HepG2 (cell line): ENCODE measurements at regions not wholly inside any gene's neighbourhood (a gene's known extent, or its start where the extent isn't known, plus 50 kb on each side); places are given as distances from the start of the nearest gene placed in this dataset.

Experiments
- ATAC-seq: fragments of 200-7000 bp; cut with Tn5 transposase; 3 replicates; pipeline ENCODE4 v1.9.1; 2020; ENCODE audit warnings: mild to moderate bottlenecking, moderate library complexity
- BruUV-seq: library from RNA; stranded (reverse); fragments of 400-500 nt; replicated peaks from 2 replicates; lab custom pipeline; 2021; lab: Mats Ljungman, UMichigan
- CTCF ChIA-PET: fragments of 300-600 bp; formaldehyde crosslinking; extraction: SDS; loops from one replicate; lab custom pipeline; 2021; ENCODE audit warnings: low total read pairs, inconsistent platforms, low intra/inter-chr PET ratio; lab: Yijun Ruan, JAX
- POLR2A ChIA-PET: fragments of 350-600 bp; sonication (Branson Sonifier 250); formaldehyde crosslinking; loops from one replicate; lab custom pipeline; 2020; ENCODE audit warnings: antibody characterized with exemption, inconsistent platforms; lab: Yijun Ruan, JAX
- DNase-seq: peaks from one replicate; pipeline ENCODE4 v3.0.0-alpha.2; 2015; ENCODE audit warnings: low spot score
- FAIRE-seq: peaks from 3 replicates; lab custom pipeline; 2011; peaks lifted over from hg19 to GRCh38; lab: Jason Lieb, UNC
- H2AFZ ChIP-seq: one replicate; pipeline ENCODE4 v1.6.1; 2011; ENCODE audit warnings: low read length, inconsistent platforms
- H3K27ac ChIP-seq: fragments of 300-600 bp; 3 replicates; pipeline ENCODE4 v1.8.0; 2011; ENCODE audit warnings: mixed run types, mild to moderate bottlenecking, mixed read lengths, low read length, inconsistent platforms; ENCODE audit not compliant: insufficient read depth; ENCODE audit errors: extremely low read length
- H3K27me3 ChIP-seq, 2 experiments: fragments of 200-600 bp in 1 of 2; 2 replicates in 1 of 2; 3 replicates in 1 of 2; pipeline versions ENCODE4 v1.6.0 to v1.8.0; 2011; ENCODE audit warnings: low read length in 2 of 2, mild to moderate bottlenecking in 2 of 2, moderate library complexity in 2 of 2, inconsistent platforms in 1 of 2; ENCODE audit not compliant: insufficient read depth in 2 of 2, control insufficient read depth in 1 of 2
- H3K36me3 ChIP-seq, 2 experiments: fragments of 200-600 bp in 1 of 2; replicated peaks in 1 of 2; 2 replicates in 1 of 2; 3 replicates in 1 of 2; pipeline versions ENCODE4 v1.5.1 to v1.8.0; 2011; ENCODE audit warnings: low read length in 2 of 2, inconsistent platforms in 1 of 2; ENCODE audit not compliant: insufficient read depth in 2 of 2, control insufficient read depth in 1 of 2
- H3K4me1 ChIP-seq: 2 replicates; pipeline ENCODE4 v1.5.1; 2012; ENCODE audit warnings: low read length, inconsistent platforms; ENCODE audit not compliant: insufficient read depth
- H3K4me2 ChIP-seq: 2 replicates; pipeline ENCODE4 v1.6.0; 2011; ENCODE audit warnings: low read depth, low read length, inconsistent platforms
- H3K4me3 ChIP-seq, 3 experiments: fragments of 200-600 bp in 1 of 3; sonication (generic), shearing (Covaris generic) in 1 of 3; replicated peaks in 1 of 3; 2 replicates each; pipeline ENCODE4 v1.5.1; 2011 to 2016; ENCODE audit warnings: low read length in 3 of 3, inconsistent platforms in 2 of 3, low read depth in 2 of 3, mild to moderate bottlenecking in 2 of 3, control low read depth in 1 of 3, mixed read lengths in 1 of 3; ENCODE audit not compliant: insufficient read depth in 1 of 3
- H3K79me2 ChIP-seq: one replicate; pipeline ENCODE4 v1.6.1; 2011; ENCODE audit warnings: low read length, inconsistent platforms; ENCODE audit not compliant: insufficient read depth
- H3K9ac ChIP-seq: 2 replicates; pipeline ENCODE4 v1.6.0; 2011; ENCODE audit warnings: mild to moderate bottlenecking, low read depth, low read length, inconsistent platforms; ENCODE audit not compliant: insufficient read depth
- H3K9me3 ChIP-seq: 2 replicates; pipeline ENCODE4 v1.5.1; 2012; ENCODE audit warnings: mild to moderate bottlenecking, low read length
- H4K20me1 ChIP-seq: 2 replicates; pipeline ENCODE4 v1.6.0; 2011; ENCODE audit warnings: inconsistent platforms, mild to moderate bottlenecking, low read length, moderate library complexity; ENCODE audit not compliant: insufficient read depth
- CENPT ChIP-seq: sonication (generic); formaldehyde crosslinking; IDR thresholded peaks from 2 replicates; pipeline ENCODE4 v1.8.0; 2022; ENCODE audit warnings: low read depth, mild to moderate bottlenecking, moderate library complexity, missing genetic modification reagents
- CSRNP1 ChIP-seq: sonication (generic); formaldehyde crosslinking; IDR thresholded peaks from 2 replicates; pipeline ENCODE4 v1.8.1; 2023; ENCODE audit warnings: mild to moderate bottlenecking, missing genetic modification reagents
- ELK4 ChIP-seq: sonication (generic); formaldehyde crosslinking; IDR thresholded peaks from 2 replicates; pipeline ENCODE4 v1.9.0; 2021; ENCODE audit warnings: missing genetic modification reagents, borderline replicate concordance
- HDAC2 ChIP-seq: sonication (generic); formaldehyde crosslinking; IDR thresholded peaks from 2 replicates; pipeline ENCODE4 v1.4.0; 2020; ENCODE audit warnings: missing genetic modification reagents
- HIVEP1 ChIP-seq: sonication (generic); formaldehyde crosslinking; IDR thresholded peaks from 2 replicates; pipeline ENCODE4 v1.4.0; 2020; ENCODE audit warnings: mild to moderate bottlenecking, missing genetic modification reagents
- KAT7 ChIP-seq: IDR thresholded peaks from 2 replicates; pipeline ENCODE4 v1.6.1; 2018; ENCODE audit warnings: borderline replicate concordance, missing compliant biosample characterization
- ZNF274 ChIP-seq: sonication (generic); formaldehyde crosslinking; IDR thresholded peaks from 2 replicates; pipeline ENCODE4 v1.5.1; 2020; ENCODE audit warnings: mild to moderate bottlenecking, missing genetic modification reagents
- ZNF598 ChIP-seq: sonication (generic); formaldehyde crosslinking; IDR thresholded peaks from 2 replicates; pipeline ENCODE4 v1.5.1; 2020; ENCODE audit warnings: mild to moderate bottlenecking, missing genetic modification reagents, borderline replicate concordance
- WGBS: methylation state at CpG from one replicate; pipeline ENCODE4 v1.1.6; 2017; ENCODE audit warnings: low lambda C conversion rate; 5-methylcytosine and 5-hydroxymethylcytosine counted together
- in situ Hi-C: cut with HindIII; loops from 2 replicates; pipeline ENCODE4 v1.10.0; 2017; ENCODE audit warnings: low pct_unique_long_range_greater_than_20kb; ENCODE audit not compliant: extremely low pct_ligation_motif_present
- intact Hi-C: fragments of 100-400 bp; cut with micrococcal nuclease; formaldehyde crosslinking; loops from one replicate; pipeline ENCODE4 v1.10.0; 2022; ENCODE audit not compliant: unreplicated experiment

- Histone ChIP-seq H4K20me1 (no peaks in the 10 kb centered on the region), H3K4me3 (no peak overlapping the region), H3K36me3 (no peaks in the 10 kb centered on the region), H3K4me2 (no peak overlapping the region), H3K9ac (no peak overlapping the region), H2AFZ (no peak overlapping the region), H3K4me1 (0 out of 2 replicates have a peak, but pooled peaks cover 4% of the 10 kb centered on the region), H3K27me3 (no peaks in the 10 kb centered on the region), H3K27ac (no peak overlapping the region), H3K79me2 (no peaks in the 10 kb centered on the region), H3K9me3 (no peaks in the 10 kb centered on the region)
- DNase-seq (no peak), FAIRE-seq (no peak), ATAC-seq (no peak)
- CTCF ChIA-PET, result no interaction called here
- WGBS, result 28% methylated on average over 5 of the region's 5 CpGs
- in situ Hi-C loops, result no loop called here
- intact Hi-C loops, result no loop called here
- no peak for TF ChIP-seq HIVEP1 (CRISPR knock-in tag)
- no peak for TF ChIP-seq CSRNP1 (CRISPR knock-in tag)
- no peak for TF ChIP-seq HDAC2
- TF ChIP-seq CENPT (CRISPR knock-in tag), result no peak
- no peak for TF ChIP-seq ELK4 (CRISPR knock-in tag)
- no peak for TF ChIP-seq KAT7
- TF ChIP-seq ZNF274 (CRISPR knock-in tag), result no peak
- TF ChIP-seq ZNF598 (CRISPR knock-in tag), result no peak
- POLR2A ChIA-PET, result no interaction called here
- no TSS peak for BruUV-seq
Measured at GRCh38 chr3:25088284-25088683, 339.8 kb upstream of the RARB start.
